ENCODE measurements at regions not wholly inside any gene's neighbourhood (a gene's known extent, or its start where the extent isn't known, plus 50 kb on each side); places are given as distances from the start of the nearest gene placed in this dataset.

- no peak for DNase-seq
These were observed 246.1 kb upstream of the FN1 start for GRCh38 chr2:215681799-215682596.

- no peak for DNase-seq
These were observed 245.0 kb upstream of the FN1 start for GRCh38 chr2:215680605-215681598.

DNA sequence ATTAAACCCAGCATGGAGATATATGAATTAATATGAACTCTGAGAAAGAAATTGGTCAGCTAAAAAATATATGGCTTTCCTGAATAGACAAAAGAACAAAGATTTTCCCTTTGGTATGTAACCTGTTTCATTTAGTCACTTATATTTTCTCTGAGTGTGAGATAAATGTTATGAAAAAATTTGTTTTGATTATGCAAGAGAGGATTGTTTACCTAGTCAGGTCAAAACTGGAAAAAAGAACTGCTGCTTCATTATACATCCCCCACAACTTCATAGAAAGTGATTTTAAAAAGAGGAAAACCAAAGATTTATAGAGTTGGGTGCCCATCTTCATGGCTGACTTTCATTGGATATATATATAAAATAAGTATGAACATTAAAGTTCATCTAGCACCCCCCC is 242.2 kb upstream of the FN1 start:
- DNase-seq, result no peak

DNA sequence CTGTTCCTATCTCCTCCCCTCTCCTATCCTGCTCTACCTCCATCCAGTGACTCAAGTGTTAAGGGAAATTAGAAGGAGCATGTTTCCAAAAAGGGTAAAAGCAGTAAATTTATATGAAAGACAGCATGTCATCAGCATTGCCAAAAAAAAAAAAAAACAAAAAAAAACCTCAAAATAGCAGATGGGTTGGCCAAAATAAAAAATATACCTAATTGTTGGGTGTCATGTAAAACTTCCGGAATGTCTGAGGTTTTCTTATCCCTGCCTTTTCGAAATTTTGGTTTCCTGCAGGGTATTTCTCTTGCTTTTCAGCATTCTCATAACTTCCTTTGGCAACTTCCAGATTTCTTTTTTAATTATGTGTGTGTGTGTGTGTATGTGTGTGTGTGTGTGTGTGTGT is 241.6 kb upstream of the FN1 start:
- no peak for DNase-seq

DNA sequence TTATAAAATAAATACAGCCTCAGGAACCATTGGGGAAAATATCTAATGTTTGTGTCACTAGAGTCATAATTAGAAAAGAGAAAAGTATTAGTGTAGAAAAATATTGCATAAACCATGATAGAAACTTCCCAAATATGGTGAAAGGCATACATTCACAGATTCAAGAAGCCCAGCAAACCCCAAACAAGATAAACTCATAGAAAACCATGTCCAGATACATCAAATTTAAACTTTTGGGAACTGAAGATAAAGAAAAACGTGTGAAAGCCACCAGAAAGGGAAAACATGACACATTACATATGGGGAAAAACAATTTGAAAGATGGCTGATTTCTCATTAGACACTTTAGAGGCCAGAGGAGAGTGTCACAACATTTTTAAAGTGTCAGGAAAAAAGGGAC is 236.5 kb upstream of the FN1 start:
- DNase-seq, result no peak

- no peak for DNase-seq
These were observed 235.8 kb upstream of the FN1 start for GRCh38 chr2:215671691-215672090.

DNA sequence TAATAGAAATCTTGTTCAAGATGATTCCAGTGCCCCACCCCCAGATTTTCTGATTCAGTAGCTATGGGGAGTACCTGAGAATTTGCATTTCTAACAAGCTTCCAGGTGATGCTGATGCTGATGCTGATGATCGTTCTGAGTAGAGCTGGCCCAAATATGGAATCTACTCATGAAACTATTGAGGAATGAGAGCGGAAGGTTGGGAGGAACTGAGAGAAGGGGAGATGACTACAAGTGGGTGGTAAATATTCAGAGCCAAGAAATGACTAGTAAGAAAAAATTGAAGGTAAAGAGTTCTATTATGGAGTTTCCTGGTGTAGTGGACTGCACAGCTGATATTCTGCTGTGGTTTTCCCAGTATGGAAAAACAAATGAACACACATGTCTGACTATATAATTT is 235.4 kb upstream of the FN1 start:
- no peak for DNase-seq

DNA sequence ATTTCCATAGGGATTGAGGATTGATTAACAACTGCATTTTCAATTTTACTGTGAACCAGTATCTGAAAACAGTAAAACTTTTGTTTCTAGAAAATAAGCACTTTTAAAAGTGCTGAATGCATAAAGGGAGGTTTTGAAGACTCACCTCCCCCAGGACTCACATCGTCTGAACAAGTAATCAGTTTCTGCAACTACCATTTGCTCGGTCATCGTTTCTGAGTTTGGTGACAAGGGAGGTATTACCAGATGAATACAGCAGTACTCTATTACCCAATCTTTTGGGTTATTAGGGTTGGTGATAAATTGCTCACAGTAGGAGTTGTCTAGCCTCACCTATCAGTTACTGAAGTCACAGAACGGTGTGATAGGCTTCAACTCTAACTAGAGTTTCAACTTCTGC is 234.5 kb upstream of the FN1 start:
- DNase-seq, result no peak

DNA sequence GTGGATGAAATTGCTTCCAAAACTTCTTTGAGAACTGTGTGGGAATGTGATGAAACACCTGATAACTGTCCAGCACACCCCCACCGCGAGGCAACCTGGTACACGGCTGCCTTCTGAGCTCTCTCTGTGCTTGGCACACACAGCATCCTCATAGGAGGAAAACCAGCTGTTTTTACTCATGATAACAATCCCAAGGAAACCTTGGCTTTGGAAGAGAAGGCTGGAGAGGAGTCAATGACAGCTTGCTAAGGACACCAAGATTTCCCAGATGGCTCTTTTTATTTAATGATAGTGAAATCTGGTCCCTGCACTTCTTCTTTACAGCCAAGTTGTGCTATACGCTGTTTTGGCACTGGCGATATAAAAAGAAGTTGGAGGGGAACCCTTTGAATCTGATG is 232.5 kb upstream of the FN1 start:
- DNase-seq, result no peak

DNA sequence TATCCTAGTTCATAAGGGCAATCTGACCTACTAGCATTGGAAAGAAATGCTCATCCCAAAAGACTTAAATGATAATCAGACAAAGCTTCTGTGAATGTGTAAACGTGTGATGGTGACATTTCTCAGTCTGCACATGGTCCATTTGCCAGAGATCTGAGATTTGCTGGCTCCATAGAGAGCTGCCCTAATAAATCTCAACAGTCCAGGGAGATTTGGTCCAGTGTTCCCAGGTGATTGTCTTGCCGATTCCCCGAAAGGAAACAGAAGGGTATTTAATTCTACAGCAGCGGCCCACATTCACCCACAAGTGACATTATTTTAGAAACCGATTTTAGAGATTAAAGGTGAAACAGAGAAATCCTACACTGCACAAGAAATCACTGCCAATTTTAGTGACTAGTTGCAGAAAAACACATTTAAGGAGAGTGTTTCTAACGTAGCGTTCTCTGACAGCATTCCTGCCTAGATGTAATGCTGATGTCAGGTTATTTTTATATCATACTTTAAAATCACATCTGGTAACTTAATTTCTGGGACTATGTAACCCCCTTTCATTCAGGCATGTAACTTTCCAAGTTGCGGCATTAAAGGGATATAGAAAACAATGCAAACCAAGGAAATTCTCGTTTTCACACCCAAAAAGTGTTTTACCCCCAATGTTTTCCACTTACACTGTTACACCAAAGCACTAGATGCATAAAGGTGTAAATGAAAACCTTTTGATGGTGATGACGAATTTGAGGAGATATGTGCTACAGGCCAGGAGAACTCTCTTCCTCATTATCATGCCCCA is 231.9 kb upstream of the FN1 start:
- DNase-seq, result no peak

DNA sequence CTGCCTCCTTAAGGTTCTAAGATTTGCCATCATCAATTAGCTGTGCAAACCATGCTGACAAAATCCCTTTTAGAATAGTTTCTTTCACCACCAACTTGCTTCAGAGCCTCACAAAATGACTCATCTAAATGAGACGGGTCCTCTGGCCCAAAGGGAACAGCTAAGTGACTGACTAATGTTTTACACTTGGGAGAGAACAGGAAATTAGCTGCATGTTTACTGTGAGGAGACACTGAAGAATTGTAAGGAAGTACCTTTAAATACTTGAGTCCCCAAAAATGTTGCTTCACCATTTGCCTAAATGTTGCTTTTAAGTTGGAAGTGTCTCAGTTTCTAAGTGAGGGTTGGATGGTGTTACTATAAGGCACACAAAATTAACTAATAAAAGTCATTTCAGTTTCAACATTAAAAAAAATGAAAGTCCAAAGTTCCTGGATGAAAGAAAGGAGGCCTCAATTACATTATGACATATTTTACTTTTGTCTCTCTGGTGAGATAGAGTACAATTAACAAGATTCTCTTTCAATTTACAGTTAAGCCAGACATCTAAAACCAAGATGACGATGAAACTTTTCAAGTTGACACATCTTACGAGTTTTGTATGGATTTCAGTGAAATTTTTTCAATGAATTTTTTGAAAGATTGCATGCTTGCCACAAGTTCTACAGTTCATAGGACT is 229.1 kb upstream of the FN1 start:
- DNase-seq, result no peak

DNA sequence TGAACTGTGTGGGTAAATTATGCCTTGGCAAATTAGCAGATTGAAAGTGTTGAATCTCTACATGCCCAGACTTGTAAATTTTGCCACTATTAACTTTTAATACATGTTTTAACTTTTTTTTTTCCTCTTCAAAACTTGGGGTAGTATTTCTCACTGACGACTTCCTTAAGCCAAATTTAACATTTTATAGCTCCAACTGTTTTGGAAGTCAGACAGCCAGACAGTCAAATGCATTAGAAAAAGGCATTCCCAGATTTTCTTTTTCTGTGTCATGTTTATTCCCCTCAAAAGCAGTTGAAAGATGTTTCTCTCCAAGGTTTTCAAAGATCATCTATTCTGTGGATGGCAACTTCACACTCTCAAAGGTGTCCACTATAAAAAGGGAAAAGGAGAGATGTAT is 226.8 kb upstream of the FN1 start:
- DNase-seq, result no peak

DNA sequence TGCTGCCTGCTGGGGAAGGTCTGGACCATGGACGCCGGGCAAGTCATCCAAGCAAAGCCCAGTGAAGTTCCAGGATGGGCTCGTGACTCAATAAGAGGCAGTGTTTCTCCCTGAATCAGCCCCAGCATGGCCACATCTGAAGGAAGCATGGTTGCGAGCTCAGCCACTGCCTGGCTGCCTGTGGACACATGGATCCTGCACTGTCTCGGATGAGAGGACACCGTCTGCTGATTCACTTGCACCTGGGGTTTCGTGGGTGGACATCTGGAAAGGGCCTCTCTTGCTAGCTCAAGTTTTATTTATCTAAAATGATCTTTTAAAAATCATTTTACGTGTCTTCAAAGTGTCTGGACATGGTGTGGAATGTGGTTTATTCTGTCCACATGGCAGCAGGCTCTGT is 224.8 kb upstream of the FN1 start:
- no peak for DNase-seq

GRCh38 chr2:215659650-215660049 is 223.8 kb upstream of the FN1 start:
- no peak for DNase-seq

GRCh38 chr2:215658635-215659305 is 222.9 kb upstream of the FN1 start:
- no peak for DNase-seq

GRCh38 chr2:215657844-215658243 is 222.0 kb upstream of the FN1 start:
- DNase-seq, result no peak

- no peak for DNase-seq
These were observed 218.4 kb upstream of the FN1 start for GRCh38 chr2:215654148-215654819.

DNA sequence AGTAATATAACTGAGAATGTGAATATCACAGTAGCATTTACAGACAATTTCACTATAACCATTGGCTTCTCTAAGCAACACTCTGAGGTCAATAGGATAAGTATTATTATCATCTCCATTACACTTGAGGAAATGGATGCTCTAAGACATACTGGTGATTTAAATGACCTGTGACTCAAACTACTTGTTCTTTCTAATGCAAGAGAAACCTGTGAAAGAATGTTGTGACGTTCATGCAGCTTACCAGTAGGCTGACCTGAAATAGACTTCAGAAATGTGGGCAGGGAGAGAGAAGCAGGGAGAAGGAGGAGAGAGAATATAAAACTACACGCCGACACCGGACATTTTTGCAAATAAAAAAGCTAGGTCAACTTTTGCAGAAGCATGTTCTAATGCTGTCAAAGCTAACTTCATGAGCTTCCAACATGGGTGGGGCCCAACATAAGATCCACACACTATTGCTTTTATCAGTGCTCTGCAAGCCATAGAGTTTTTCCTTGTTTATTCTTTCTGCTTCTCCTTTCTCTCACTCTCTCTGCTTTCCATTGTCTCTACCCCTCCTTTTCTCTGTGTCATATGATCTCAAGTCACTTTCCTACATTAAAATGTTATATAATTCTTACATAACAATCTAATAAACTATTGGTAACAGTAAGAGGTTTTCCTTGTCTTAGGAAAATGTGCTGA is 217.6 kb upstream of the FN1 start:
- DNase-seq, result no peak

DNA sequence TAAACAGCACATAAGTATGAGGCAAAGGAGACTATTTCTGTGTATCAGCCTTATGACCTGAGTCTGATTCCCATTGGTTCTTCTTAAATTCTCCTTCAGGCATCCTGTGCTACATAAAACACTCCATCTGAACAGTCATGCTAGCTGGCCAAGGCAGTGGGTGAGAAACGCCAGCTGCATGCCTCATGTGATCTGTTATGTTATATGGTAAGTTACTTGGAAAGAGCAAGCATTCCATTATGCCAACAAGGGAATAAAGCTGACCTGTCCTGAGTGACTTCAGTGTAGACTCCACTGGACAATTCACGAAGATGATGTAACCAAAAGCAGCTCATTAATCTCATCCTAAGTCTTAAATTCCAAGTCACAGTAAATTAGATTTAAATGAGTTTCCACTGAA is 216.5 kb upstream of the FN1 start:
- DNase-seq, result no peak

DNA sequence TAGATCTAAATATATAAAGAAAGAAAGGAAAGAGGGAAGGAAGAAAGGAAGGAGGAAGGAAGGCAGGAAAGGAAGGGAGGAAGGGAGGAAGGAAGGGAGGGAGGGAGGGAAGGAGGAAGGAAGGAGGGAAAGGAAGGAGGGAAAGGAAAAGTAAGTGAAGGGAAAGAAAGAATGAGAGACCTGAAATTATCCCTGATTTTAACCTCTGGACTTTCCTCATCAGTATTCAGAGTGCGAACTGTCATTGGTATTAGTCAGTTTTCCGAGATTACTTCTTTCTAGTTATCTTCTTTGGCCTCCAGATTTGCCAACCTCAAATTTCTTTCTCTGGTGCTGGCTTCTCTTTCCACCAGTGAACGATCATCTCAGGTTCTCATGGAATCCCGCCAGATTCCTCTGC is 215.5 kb upstream of the FN1 start:
- DNase-seq, result no peak
